Thyroid gland (tissue), 4 donors: ENCODE measurements at regions not wholly inside any gene's neighbourhood (a gene's known extent, or its start where the extent isn't known, plus 50 kb on each side); places are given as distances from the start of the nearest gene placed in this dataset.

Source experiments
- POLR2A ChIP-seq, 2 donors: fragments of 450-650 bp; IDR thresholded peaks; one replicate each; pipeline ENCODE4 v1.6.1; 2017; ENCODE audit warnings: antibody characterized with exemption in 2 of 2, mild to moderate bottlenecking in 2 of 2, moderate library complexity in 1 of 2
- TF ChIP-seq, protein P1 (sequence below), 6 experiments: fragments of 200-600 bp in 3 of 6; fragments of 450-650 bp in 3 of 6; sonication (generic) in 3 of 6; IDR thresholded peaks; one replicate each; pipeline ENCODE4 v1.5.1; 2016 to 2019; ENCODE audit warnings: antibody characterized with exemption in 6 of 6, mild to moderate bottlenecking in 2 of 6, inconsistent platforms in 1 of 6, moderate library complexity in 1 of 6

- no peak for TF ChIP-seq POLR2A (IDR thresholded peaks at IDR 0.05)
- TF ChIP-seq, protein P1, sequence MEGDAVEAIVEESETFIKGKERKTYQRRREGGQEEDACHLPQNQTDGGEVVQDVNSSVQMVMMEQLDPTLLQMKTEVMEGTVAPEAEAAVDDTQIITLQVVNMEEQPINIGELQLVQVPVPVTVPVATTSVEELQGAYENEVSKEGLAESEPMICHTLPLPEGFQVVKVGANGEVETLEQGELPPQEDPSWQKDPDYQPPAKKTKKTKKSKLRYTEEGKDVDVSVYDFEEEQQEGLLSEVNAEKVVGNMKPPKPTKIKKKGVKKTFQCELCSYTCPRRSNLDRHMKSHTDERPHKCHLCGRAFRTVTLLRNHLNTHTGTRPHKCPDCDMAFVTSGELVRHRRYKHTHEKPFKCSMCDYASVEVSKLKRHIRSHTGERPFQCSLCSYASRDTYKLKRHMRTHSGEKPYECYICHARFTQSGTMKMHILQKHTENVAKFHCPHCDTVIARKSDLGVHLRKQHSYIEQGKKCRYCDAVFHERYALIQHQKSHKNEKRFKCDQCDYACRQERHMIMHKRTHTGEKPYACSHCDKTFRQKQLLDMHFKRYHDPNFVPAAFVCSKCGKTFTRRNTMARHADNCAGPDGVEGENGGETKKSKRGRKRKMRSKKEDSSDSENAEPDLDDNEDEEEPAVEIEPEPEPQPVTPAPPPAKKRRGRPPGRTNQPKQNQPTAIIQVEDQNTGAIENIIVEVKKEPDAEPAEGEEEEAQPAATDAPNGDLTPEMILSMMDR (IDR thresholded peaks at IDR 0.05) = no peak
Measured at GRCh38 chr10:30247704-30248103, 101.4 kb downstream of the MTPAP start.
